Loucy (cell line): ENCODE measurements at regions not wholly inside any gene's neighbourhood (a gene's known extent, or its start where the extent isn't known, plus 50 kb on each side); places are given as distances from the start of the nearest gene placed in this dataset.

Experiments
- EZH2phosphoT487 ChIP-seq: fragments of 200-600 bp; IDR thresholded peaks from 2 replicates; pipeline ENCODE4 v1.6.1; 2018; ENCODE audit warnings: antibody characterized with exemption, mild to moderate bottlenecking, moderate library complexity, borderline replicate concordance
- TF ChIP-seq, protein P1 (sequence below): fragments of 200-600 bp; sonication (generic); conservative IDR thresholded peaks from 2 replicates; pipeline ENCODE4 v1.5.1; 2014; ENCODE audit warnings: mild to moderate bottlenecking, antibody characterized with exemption, low read length

- TF ChIP-seq, protein P1, sequence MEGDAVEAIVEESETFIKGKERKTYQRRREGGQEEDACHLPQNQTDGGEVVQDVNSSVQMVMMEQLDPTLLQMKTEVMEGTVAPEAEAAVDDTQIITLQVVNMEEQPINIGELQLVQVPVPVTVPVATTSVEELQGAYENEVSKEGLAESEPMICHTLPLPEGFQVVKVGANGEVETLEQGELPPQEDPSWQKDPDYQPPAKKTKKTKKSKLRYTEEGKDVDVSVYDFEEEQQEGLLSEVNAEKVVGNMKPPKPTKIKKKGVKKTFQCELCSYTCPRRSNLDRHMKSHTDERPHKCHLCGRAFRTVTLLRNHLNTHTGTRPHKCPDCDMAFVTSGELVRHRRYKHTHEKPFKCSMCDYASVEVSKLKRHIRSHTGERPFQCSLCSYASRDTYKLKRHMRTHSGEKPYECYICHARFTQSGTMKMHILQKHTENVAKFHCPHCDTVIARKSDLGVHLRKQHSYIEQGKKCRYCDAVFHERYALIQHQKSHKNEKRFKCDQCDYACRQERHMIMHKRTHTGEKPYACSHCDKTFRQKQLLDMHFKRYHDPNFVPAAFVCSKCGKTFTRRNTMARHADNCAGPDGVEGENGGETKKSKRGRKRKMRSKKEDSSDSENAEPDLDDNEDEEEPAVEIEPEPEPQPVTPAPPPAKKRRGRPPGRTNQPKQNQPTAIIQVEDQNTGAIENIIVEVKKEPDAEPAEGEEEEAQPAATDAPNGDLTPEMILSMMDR = peak; percentile 84
- TF ChIP-seq EZH2phosphoT487 = no peak
Measured at GRCh38 chr9:84397151-84397728, 56.7 kb upstream of the SLC28A3 start.
